Activated CD4-positive, alpha-beta T cell treated with anti-CD3 and anti-CD28 coated beads, Interleukin-2, amount 50 U/mL, for 4 hours (primary cell): ENCODE measurements at regions not wholly inside any gene's neighbourhood (a gene's known extent, or its start where the extent isn't known, plus 50 kb on each side); places are given as distances from the start of the nearest gene placed in this dataset.

Source experiments
- DNase-seq, 2 experiments: peaks; one replicate each; pipeline ENCODE4 v3.0.0-alpha.2; 2020

GRCh38 chr5:3736926-3737325, 141.3 kb downstream of the IRX1 start:
- no peak for DNase-seq

DNA sequence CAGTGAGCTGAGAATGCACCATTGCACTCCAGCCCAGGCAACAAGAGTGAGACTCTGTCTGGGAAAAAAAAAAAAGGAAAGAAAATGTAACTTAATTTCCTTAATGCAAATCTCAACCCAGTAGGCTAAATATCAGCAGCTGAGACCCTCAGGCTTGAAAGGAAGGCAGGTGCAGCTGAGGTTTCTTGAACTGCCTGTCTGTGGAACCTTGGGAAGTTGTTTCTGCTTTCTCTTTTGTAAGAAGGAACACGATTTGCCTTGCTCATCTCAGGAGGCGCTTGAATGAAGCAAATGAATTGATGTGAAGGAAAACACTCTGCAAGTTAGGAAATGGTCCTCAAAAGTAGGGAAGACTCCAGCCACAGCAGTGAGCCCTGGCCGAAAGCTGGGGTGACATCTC, 143.3 kb downstream of the IRX1 start:
- no peak for DNase-seq

GRCh38 chr5:3740546-3741373, 145.1 kb downstream of the IRX1 start:
- DNase-seq, result no peak

- no peak for DNase-seq
Measured at GRCh38 chr5:3741374-3741770, 145.7 kb downstream of the IRX1 start.

DNA sequence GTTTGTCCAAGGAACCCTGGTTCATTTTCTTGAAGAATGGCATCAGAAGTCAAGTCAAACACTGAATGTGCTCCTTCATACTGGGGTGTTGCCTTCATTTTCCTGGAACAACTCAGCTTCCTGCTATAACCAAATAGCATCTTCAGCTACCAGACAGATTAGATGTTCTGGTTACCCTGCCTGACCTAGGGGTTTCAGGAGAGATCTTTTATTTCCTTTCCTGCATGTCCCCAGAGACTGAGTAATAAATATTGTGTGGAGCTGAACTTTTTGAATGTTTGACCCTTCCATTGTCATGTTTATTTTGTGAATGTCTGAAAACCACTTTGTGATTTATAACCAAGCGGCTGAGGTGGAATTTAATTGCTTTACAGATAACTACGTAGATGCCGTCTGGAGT, 147.1 kb downstream of the IRX1 start:
- no peak for DNase-seq

DNA sequence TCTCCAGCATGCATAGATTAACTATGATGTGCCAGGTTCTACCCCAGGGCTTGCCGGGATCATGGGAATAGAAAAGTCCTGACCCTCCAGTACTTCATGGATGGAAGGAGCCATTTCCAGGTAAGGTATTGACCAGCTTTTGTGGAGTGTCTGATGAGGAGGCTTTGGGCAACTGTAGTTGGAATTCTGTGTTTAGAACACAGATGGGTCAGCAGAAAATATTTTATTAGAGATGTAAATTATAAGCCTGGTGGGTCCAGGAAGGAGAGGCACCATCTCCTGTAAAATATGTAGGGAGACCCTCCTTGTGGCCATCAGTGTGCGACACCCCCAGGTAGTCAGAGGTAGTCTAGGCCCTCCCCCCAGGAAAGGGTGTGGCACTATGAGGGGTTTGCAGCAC, 156.2 kb downstream of the IRX1 start:
- DNase-seq, result no peak

DNA sequence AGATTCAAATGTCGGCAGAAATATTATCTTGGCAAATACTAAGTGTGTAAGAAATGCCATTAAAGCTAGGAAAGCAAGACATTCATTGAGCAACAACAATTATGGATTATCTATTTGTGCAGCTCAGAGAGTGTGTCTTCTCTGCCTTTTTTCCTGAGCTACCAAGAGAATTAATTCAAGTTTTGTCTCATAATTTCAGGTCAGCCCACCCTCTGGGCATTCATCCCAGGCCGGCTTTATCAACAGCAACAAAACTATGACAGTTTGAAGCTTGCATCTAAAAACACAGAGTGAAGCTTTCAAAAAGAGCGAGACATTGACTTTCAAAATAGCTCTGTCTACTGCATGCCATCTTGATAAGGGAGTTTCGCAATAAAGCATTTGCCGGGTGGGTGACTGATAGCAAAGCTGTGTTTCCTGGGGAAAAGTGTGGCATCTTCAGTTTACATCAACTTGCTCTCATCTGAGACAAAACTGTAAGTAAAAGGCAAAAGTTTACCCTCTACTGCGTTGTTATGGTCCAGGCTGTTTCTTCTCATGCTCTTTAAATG, 182.4 kb downstream of the IRX1 start:
- DNase-seq, result no peak

GRCh38 chr5:3778945-3779344, 183.3 kb downstream of the IRX1 start:
- no peak for DNase-seq

DNA sequence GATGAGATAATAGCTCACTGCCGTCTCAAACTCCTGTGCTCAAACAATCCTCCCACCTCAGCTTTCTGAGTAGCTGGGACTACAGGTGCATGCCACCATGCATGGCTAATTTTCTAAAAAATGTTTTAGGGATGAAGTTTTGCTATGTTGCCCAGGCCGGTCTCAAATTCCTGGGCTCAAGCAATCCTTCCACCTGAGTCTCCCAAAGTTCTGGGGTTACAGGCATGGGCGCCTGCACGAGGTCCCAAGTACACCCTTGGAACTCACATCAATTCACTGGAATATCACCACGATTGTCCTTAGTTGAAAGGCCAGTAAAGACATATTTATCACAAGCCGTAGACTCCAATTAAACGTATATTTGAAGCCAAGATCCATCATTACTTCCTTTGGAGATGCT, 184.6 kb downstream of the IRX1 start:
- no peak for DNase-seq

GRCh38 chr5:3780907-3781306, 185.3 kb downstream of the IRX1 start:
- DNase-seq, result no peak

DNA sequence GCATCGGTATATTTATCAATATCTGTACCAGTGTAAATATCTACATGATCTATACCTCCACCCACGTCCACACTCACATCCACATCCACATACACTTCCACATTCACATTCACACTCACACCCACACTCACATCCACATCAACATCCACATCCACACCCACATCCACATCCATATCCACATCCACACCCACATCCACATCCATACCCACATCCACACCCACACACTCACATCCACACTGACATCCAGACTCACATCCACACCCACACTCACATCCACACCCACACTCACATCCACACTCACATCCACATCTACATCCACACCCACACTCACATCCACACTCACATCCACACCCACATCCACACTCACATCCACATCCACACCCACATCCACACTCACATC, 189.2 kb downstream of the IRX1 start:
- DNase-seq, result no peak

- no peak for DNase-seq
Measured at GRCh38 chr5:3786165-3786564, 190.5 kb downstream of the IRX1 start.

GRCh38 chr5:3786891-3787430, 191.3 kb downstream of the IRX1 start:
- DNase-seq, result no peak

DNA sequence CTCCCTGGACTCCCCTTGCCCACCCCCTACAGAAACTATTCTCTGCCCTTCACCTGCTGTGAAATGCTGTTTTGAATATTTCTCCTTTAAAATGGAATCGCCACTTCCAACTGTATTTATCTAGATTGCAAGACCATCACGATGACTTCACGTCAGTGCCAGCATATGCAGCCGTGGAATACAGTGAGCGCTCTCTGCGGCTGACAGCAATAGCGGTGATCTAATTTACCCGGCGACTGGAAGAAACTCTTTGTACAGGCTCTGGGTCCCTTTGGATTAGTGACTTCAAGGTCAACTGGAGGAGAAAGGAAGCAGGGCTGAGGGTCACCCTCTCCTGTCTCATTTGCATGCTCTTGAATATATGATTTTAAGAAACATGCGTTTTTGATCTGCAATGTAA, 192.0 kb downstream of the IRX1 start:
- no peak for DNase-seq

GRCh38 chr5:3789519-3790193, 194.0 kb downstream of the IRX1 start:
- no peak for DNase-seq

GRCh38 chr5:3793162-3793561, 197.5 kb downstream of the IRX1 start:
- no peak for DNase-seq

DNA sequence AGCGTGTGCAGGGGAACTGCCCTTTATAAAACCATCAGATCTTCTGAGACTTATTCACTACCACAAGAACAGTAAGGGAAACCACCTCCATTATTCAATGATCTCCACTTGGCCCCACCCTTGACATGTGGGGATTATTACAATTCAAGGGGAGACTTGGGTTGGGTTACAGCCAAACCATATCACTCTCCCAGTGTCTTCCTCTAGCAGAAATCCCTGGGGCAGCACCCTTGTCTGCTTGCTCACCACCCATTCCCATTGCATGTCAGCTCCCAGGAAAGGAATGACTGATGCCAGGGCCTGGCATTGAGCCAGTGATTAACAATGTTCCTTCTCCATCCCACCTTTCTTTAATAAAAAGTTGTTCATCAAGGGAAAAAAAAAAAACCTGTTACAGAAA, 199.0 kb downstream of the IRX1 start:
- DNase-seq, result no peak

DNA sequence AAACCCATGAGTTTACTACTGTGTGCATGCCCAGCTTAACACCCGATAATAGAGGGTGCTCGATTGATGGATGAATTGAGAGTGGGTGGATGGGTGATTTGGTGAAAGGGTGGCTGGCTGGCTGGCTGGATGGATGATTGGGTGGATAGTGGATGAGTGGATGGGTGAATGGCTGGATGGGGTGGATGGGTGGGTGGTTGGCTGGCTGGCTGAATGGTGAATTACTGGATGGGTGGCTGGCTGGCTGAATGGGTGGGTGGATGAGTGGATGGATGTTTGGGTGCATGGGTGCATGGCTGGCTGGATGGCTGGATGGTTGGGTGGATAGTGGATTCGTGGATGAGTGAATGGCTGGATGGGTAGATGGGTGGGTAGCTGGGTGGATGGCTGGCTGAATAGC, 201.1 kb downstream of the IRX1 start:
- no peak for DNase-seq

GRCh38 chr5:3801967-3802366, 206.3 kb downstream of the IRX1 start:
- no peak for DNase-seq

DNA sequence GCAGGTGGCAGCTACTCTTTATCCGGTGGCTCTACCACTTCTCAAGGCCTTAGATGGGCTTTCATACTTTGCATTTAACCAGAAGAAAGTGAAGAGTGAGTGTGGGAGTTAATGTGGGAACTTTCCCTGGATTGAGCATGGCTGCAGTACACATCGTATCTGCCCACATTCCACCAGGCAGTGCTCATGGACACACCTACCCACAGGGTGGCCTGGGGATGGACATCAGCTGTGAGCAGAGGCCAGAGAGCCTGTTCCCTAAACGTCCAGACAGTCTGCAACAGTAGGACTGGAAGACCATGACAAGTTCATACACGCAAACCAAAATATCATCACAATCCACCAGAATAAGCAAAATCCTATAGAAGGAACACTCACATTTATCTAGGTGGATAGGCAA, 213.8 kb downstream of the IRX1 start:
- DNase-seq, result no peak

GRCh38 chr5:3811116-3811515, 215.5 kb downstream of the IRX1 start:
- DNase-seq, result no peak

GRCh38 chr5:3818624-3819023, 223.0 kb downstream of the IRX1 start:
- no peak for DNase-seq

DNA sequence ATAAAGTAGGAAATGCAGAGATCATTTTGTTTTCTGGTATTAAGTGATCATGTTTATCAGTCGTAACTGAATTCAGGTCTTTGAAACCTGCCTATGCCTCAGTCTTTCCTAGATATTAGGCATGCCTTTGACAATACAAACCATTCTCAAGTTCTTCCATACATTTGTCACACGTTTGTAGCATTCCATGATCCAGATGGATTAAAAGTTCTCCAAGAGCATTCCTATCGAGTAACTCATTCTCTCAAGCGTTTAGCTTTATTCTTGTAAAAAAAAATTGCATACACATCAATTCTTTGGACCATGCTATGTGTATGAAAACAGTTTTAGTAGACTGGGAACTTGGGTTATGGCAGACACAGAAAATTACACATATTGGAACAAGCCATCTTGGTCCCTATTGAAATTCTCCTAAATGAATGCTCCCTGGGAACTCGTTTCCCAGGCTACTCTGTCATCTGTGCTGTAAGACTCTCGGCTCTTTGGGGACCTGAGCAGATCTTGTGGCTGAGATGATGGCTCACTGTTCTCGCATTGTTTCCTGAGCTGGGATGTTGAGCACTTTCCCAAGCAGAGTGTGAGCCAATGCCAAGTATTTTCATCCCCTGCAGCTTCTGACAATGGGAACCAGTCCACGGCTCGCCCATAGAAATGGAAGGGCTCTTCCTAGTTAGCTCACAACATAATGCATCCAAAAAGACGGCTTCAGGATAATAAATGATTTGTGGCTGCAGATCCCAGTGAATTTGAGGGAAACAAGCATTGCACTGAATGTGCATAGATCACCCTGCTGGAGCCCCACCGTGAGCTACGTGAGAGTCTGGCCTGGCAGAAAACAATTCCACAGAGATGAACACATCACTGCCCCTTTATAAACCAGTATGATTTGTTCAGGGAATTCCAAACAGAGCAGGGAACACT, 230.2 kb downstream of the IRX1 start:
- DNase-seq, result no peak
